GM23338 (cell line): ENCODE measurements at regions not wholly inside any gene's neighbourhood (a gene's known extent, or its start where the extent isn't known, plus 50 kb on each side); places are given as distances from the start of the nearest gene placed in this dataset.

Experiments used
- CREB1 ChIP-seq: fragments of 250-450 bp; sonication (Bioruptor Pico); IDR thresholded peaks from 2 replicates; pipeline ENCODE4 v1.5.0; 2020; ENCODE audit warnings: low read depth, mild to moderate bottlenecking, moderate library complexity
- CTCF ChIP-seq, 2 experiments: fragments of 200-600 bp in 1 of 2; sonication (generic) in 1 of 2; conservative IDR thresholded peaks; 2 replicates each; pipeline versions ENCODE4 v1.5.1 to v1.6.1; 2016 to 2017; ENCODE audit warnings: antibody characterized with exemption in 2 of 2, low read depth in 2 of 2, mild to moderate bottlenecking in 2 of 2, moderate library complexity in 1 of 2
- ETS1 ChIP-seq: IDR thresholded peaks from 2 replicates; pipeline ENCODE4 v1.6.1; 2016; ENCODE audit warnings: antibody characterized with exemption
- EZH2 ChIP-seq: fragments of 200-600 bp; sonication (generic); IDR thresholded peaks from one replicate; pipeline ENCODE4 v1.8.0; 2017; ENCODE audit warnings: antibody characterized with exemption, mild to moderate bottlenecking, low read depth; ENCODE audit not compliant: unreplicated experiment
- EZH2phosphoT487 ChIP-seq: fragments of 200-600 bp; sonication (generic); IDR thresholded peaks from one replicate; pipeline ENCODE4 v1.8.1; 2018; ENCODE audit warnings: antibody characterized with exemption; ENCODE audit not compliant: unreplicated experiment
- JUNB ChIP-seq: IDR thresholded peaks from one replicate; pipeline ENCODE4 v1.6.1; 2016; ENCODE audit warnings: antibody characterized with exemption; ENCODE audit not compliant: unreplicated experiment
- NANOG ChIP-seq: IDR thresholded peaks from 2 replicates; pipeline ENCODE4 v1.6.1; 2016; ENCODE audit warnings: antibody characterized with exemption, borderline replicate concordance
- POLR2AphosphoS5 ChIP-seq: IDR thresholded peaks from 2 replicates; pipeline ENCODE4 v1.6.1; 2016; ENCODE audit warnings: antibody characterized with exemption, low read depth
- REST ChIP-seq: IDR thresholded peaks from one replicate; pipeline ENCODE4 v1.6.1; 2018; ENCODE audit warnings: antibody characterized with exemption; ENCODE audit not compliant: unreplicated experiment
- STAT1 ChIP-seq: IDR thresholded peaks from one replicate; pipeline ENCODE4 v1.6.1; 2016; ENCODE audit warnings: antibody characterized with exemption; ENCODE audit not compliant: unreplicated experiment
- ZNF114 ChIP-seq: fragments of 250-450 bp; sonication (Bioruptor Pico); IDR thresholded peaks from 2 replicates; pipeline ENCODE4 v1.5.0; 2020; ENCODE audit warnings: mild to moderate bottlenecking, moderate library complexity
- ZNF331 ChIP-seq: fragments of 250-450 bp; sonication (Bioruptor Pico); IDR thresholded peaks from 2 replicates; pipeline ENCODE4 v1.5.0; 2020; ENCODE audit warnings: low read depth, mild to moderate bottlenecking, moderate library complexity
- ZNF462 ChIP-seq: fragments of 250-450 bp; sonication (Bioruptor Pico); IDR thresholded peaks from 2 replicates; pipeline ENCODE4 v1.5.0; 2020; ENCODE audit warnings: mild to moderate bottlenecking, moderate library complexity

GRCh38 chr3:14312375-14312774 is 90.0 kb upstream of the SLC6A6 start:
- no peak for TF ChIP-seq POLR2AphosphoS5
- TF ChIP-seq EZH2phosphoT487 = no peak
- TF ChIP-seq CTCF (conservative IDR thresholded peaks at IDR 0.05; ENCODE audit: low read depth in 2 of 2) = peak in 1 of 2 experiments; percentile 23; a peak in 1 of 4 replicates
- no peak for TF ChIP-seq REST
- no peak for TF ChIP-seq EZH2
- no peak for TF ChIP-seq CREB1 (CRISPR knock-in tag)
- TF ChIP-seq ZNF114 (CRISPR knock-in tag) = no peak
- TF ChIP-seq ZNF331 (CRISPR knock-in tag) = no peak
- TF ChIP-seq ETS1 = no peak
- no peak for TF ChIP-seq STAT1
- no peak for TF ChIP-seq JUNB
- TF ChIP-seq NANOG = no peak
- no peak for TF ChIP-seq ZNF462 (CRISPR knock-in tag)
